ENCODE measurements at regions not wholly inside any gene's neighbourhood (a gene's known extent, or its start where the extent isn't known, plus 50 kb on each side); places are given as distances from the start of the nearest gene placed in this dataset.

GRCh38 chr5:34524123-34524522, 132.0 kb upstream of the RAI14 start:
- no peak for TF ChIP-seq CTCF (IDR thresholded peaks at IDR 0.05)
- no peaks in the 10 kb centered on the region for H3K27me3 ChIP-seq (ENCODE audit: control insufficient read depth in 2 of 2, insufficient read depth in 2 of 2, low read length in 2 of 2)
- peaks cover 0 to 5% (median 0%) of the 10 kb centered on the region in 3 donors for H3K27me3 Mint-ChIP-seq (ENCODE audit: low read depth in 3 of 3)
- no peaks in the 10 kb centered on the region for H3K36me3 ChIP-seq (replicated peaks in 1 of 2; ENCODE audit: control insufficient read depth in 1 of 2, insufficient read depth in 2 of 2, low read length in 2 of 2)
- peak; percentile 4 to 15 (median 9) for DNase-seq
- no peaks in the 10 kb centered on the region for H3K36me3 Mint-ChIP-seq
- H3K4me3 Mint-ChIP-seq: no peak overlapping the region
- no peaks in the 10 kb centered on the region for H3K79me2 ChIP-seq (ENCODE audit: insufficient read depth, low read length)
- H3K27ac Mint-ChIP-seq: peak overlapping the region in 1 of 7 donors; percentile 51
- no CpG with 5 or more reads among the region's 1 CpG for whole genome bisulfite sequencing (ENCODE audit: insufficient coverage)
- H4K20me1 ChIP-seq (ENCODE audit: insufficient read depth, low read length): no peaks in the 10 kb centered on the region
- no peaks in the 10 kb centered on the region for H3K4me1 ChIP-seq (ENCODE audit: control insufficient read depth in 1 of 2, insufficient read depth in 2 of 2, low read length in 2 of 2)
- no peaks in the 10 kb centered on the region for H3K9me3 Mint-ChIP-seq
- intact Hi-C loops (cut with micrococcal nuclease): no loop called here
- H3K4me3 ChIP-seq (replicated peaks in 1 of 3; ENCODE audit: low read depth in 2 of 3, low read length in 3 of 3): no peak overlapping the region
- peaks cover 3% of the 10 kb centered on the region for H3K4me1 Mint-ChIP-seq
- no peak overlapping the region for H3K9ac ChIP-seq (ENCODE audit: insufficient read depth, low read length, poor library complexity, severe bottlenecking)
- H3K9me3 ChIP-seq (replicated peaks in 1 of 2; ENCODE audit: control insufficient read depth in 1 of 2, insufficient read depth in 1 of 2, low read length in 2 of 2): no peaks in the 10 kb centered on the region
- H3K4me2 ChIP-seq (replicated peaks; ENCODE audit: extremely low read depth, low read length, poor library complexity, severe bottlenecking): no peak overlapping the region
- no peak overlapping the region for H3K27ac ChIP-seq (ENCODE audit: low read depth in 1 of 2, low read length in 2 of 2)
- H2AFZ ChIP-seq (ENCODE audit: insufficient read depth, low read depth, low read length, poor library complexity, severe bottlenecking): no peak overlapping the region

GRCh38 chr5:34525761-34526160, 130.4 kb upstream of the RAI14 start:
- H3K9ac ChIP-seq (ENCODE audit: insufficient read depth, low read length, poor library complexity, severe bottlenecking): no peak overlapping the region
- H4K20me1 ChIP-seq (ENCODE audit: insufficient read depth, low read length): no peaks in the 10 kb centered on the region
- H3K4me1 Mint-ChIP-seq: peaks cover 3% of the 10 kb centered on the region
- DNase-seq: no peak
- no peaks in the 10 kb centered on the region for H3K9me3 Mint-ChIP-seq
- no peaks in the 10 kb centered on the region for H3K4me1 ChIP-seq (ENCODE audit: control insufficient read depth in 1 of 2, insufficient read depth in 2 of 2, low read length in 2 of 2)
- no peak overlapping the region for H3K4me3 ChIP-seq (replicated peaks in 1 of 3; ENCODE audit: low read depth in 2 of 3, low read length in 3 of 3)
- H3K79me2 ChIP-seq (ENCODE audit: insufficient read depth, low read length): no peaks in the 10 kb centered on the region
- no peaks in the 10 kb centered on the region for H3K9me3 ChIP-seq (replicated peaks in 1 of 2; ENCODE audit: control insufficient read depth in 1 of 2, insufficient read depth in 1 of 2, low read length in 2 of 2)
- H3K4me3 Mint-ChIP-seq: no peak overlapping the region
- H3K36me3 ChIP-seq (replicated peaks in 1 of 2; ENCODE audit: control insufficient read depth in 1 of 2, insufficient read depth in 2 of 2, low read length in 2 of 2): no peaks in the 10 kb centered on the region
- peaks cover 0 to 3% (median 0%) of the 10 kb centered on the region in 3 donors for H3K27me3 Mint-ChIP-seq (ENCODE audit: low read depth in 3 of 3)
- 77% methylated on average over 5 of the region's 6 CpGs for WGBS (ENCODE audit: insufficient coverage)
- no peak overlapping the region for H3K4me2 ChIP-seq (replicated peaks; ENCODE audit: extremely low read depth, low read length, poor library complexity, severe bottlenecking)
- no peaks in the 10 kb centered on the region for H3K27me3 ChIP-seq (ENCODE audit: control insufficient read depth in 2 of 2, insufficient read depth in 2 of 2, low read length in 2 of 2)
- no peak overlapping the region for H2AFZ ChIP-seq (ENCODE audit: insufficient read depth, low read depth, low read length, poor library complexity, severe bottlenecking)
- intact Hi-C loops (cut with micrococcal nuclease): no loop called here
- no peaks in the 10 kb centered on the region for H3K36me3 Mint-ChIP-seq
- H3K27ac ChIP-seq (ENCODE audit: low read depth in 1 of 2, low read length in 2 of 2): no peak overlapping the region
- H3K27ac Mint-ChIP-seq: no peak overlapping the region
- TF ChIP-seq CTCF (IDR thresholded peaks at IDR 0.05): no peak

Measured in CD14-positive monocyte (primary cell).